Hepatocyte (in vitro differentiated cells): ENCODE measurements at regions not wholly inside any gene's neighbourhood (a gene's known extent, or its start where the extent isn't known, plus 50 kb on each side); places are given as distances from the start of the nearest gene placed in this dataset.

Source experiments
- CTCF ChIP-seq: fragments of 200-600 bp; sonication (generic); IDR thresholded peaks from 2 replicates; pipeline ENCODE4 v1.5.1; 2016; ENCODE audit warnings: antibody characterized with exemption, mild to moderate bottlenecking; ENCODE audit not compliant: poor library complexity
- EZH2 ChIP-seq: fragments of 200-600 bp; sonication (generic); IDR thresholded peaks from 2 replicates; pipeline ENCODE4 v1.6.1; 2016; ENCODE audit warnings: antibody characterized with exemption, mild to moderate bottlenecking, borderline replicate concordance
- EZH2phosphoT487 ChIP-seq: fragments of 200-600 bp; sonication (generic); IDR thresholded peaks from one replicate; pipeline ENCODE4 v1.6.1; 2018; ENCODE audit warnings: antibody characterized with exemption, mild to moderate bottlenecking, low read depth, moderate library complexity; ENCODE audit not compliant: unreplicated experiment, severe bottlenecking

GRCh38 chr9:19701991-19702390 is 86.8 kb downstream of the SLC24A2 start:
- TF ChIP-seq CTCF (no peak), EZH2 (no peak), EZH2phosphoT487 (no peak)
